ENCODE measurements at regions not wholly inside any gene's neighbourhood (a gene's known extent, or its start where the extent isn't known, plus 50 kb on each side); places are given as distances from the start of the nearest gene placed in this dataset.

GRCh38 chr6:76553256-76553655 lies 480.8 kb upstream of the IMPG1 start:
- no peak for TF ChIP-seq CTCF (conservative IDR thresholded peaks at IDR 0.05; ENCODE audit: low read depth, low read length)

GRCh38 chr6:76552268-76552667 lies 479.8 kb upstream of the IMPG1 start:
- no peak for DNase-seq (ENCODE audit: low read depth)

More at GRCh38 chr6:76553256-76553655, 480.8 kb upstream of the IMPG1 start:
- no peak overlapping the region for H3K4me3 ChIP-seq (ENCODE audit: low read length)
- no peak for DNase-seq (ENCODE audit: low read depth)

DNA sequence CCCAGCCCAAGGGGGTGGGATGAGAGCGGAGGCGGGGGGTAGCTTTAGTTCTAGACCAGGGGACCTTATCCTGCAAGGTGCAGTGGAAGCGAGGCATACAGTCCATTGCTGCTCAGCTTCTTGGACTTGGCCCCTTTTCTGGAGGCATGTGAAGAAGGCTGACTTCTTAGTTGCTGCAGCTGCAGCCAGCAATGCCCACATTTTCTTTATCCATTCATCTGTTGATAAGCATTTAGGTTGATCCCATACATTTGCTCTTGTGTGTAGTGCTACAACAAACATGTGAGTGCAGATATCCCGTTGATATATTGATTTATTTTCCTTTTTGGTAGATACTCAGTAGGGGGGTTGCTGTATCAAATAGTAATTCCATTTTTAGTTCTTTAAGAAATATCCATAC lies 461.2 kb upstream of the IMPG1 start:
- no peak overlapping the region for H3K4me3 ChIP-seq (ENCODE audit: low read length)
- no peak for DNase-seq (ENCODE audit: low read depth)
- no peak for TF ChIP-seq CTCF (conservative IDR thresholded peaks at IDR 0.05; ENCODE audit: low read depth, low read length)

More at GRCh38 chr6:76552268-76552667, 479.8 kb upstream of the IMPG1 start:
- TF ChIP-seq CTCF (conservative IDR thresholded peaks at IDR 0.05; ENCODE audit: low read depth, low read length): no peak
- no peak overlapping the region for H3K4me3 ChIP-seq (ENCODE audit: low read length)

- no peak for DNase-seq (ENCODE audit: low read depth)
- no peak overlapping the region for H3K4me3 ChIP-seq (ENCODE audit: low read length)
- no peak for TF ChIP-seq CTCF (conservative IDR thresholded peaks at IDR 0.05; ENCODE audit: low read depth, low read length)
Observed at GRCh38 chr6:76532647-76533046, 460.2 kb upstream of the IMPG1 start.

- DNase-seq (ENCODE audit: low read depth): no peak
- TF ChIP-seq CTCF (conservative IDR thresholded peaks at IDR 0.05; ENCODE audit: low read depth, low read length): no peak
- H3K4me3 ChIP-seq (ENCODE audit: low read length): no peak overlapping the region
Observed at GRCh38 chr6:76518443-76518842, 446.0 kb upstream of the IMPG1 start.

DNA sequence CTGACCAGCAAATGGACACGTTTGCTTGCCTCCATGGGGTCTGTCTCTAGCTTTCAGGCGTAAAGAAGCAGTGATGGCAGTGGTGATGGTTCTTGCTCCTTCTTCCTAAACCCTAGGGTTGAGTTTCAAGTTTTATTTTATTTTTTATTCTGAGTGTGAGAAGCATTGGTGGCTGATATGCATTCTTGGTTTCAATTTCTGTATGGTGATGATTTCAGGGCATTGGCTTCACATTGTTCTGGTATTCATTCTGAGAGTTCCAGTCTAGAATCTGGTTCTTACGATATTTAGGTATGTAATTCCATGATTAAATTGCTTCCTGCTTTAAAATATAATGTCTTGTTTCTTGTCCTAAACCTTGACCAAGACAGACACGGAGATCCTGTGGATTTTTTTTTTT lies 444.5 kb upstream of the IMPG1 start:
- DNase-seq (ENCODE audit: low read depth): no peak
- no peak overlapping the region for H3K4me3 ChIP-seq (ENCODE audit: low read length)
- no peak for TF ChIP-seq CTCF (conservative IDR thresholded peaks at IDR 0.05; ENCODE audit: low read depth, low read length)

DNA sequence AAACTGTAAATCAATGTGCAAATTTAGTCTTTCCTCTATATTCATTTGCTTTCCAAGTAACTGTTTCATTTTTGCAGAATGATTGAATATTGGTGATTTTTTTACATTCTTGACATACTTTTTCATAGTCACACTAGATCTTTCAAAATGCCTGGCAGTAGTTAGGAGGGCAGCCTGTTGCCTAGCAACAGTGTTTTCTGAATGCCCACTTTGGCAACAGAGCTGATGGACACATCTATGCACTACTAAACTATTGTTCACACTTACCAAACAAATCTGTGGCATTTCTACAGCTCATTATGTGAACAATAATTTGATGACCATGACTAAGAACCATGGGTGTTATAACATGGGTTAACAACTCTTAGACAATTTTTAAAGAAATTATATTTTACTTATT lies 438.0 kb upstream of the IMPG1 start:
- no peak overlapping the region for H3K4me3 ChIP-seq (ENCODE audit: low read length)
- DNase-seq (ENCODE audit: low read depth): no peak
- no peak for TF ChIP-seq CTCF (conservative IDR thresholded peaks at IDR 0.05; ENCODE audit: low read depth, low read length)

All from retinal pigment epithelial cell (primary cell).